Kidney (tissue), 13 donors: ENCODE measurements at regions not wholly inside any gene's neighbourhood (a gene's known extent, or its start where the extent isn't known, plus 50 kb on each side); places are given as distances from the start of the nearest gene placed in this dataset.

ENCODE experiments used
- DNase-seq, 5 donors: peaks; one replicate each; pipeline ENCODE4 v3.0.0-alpha.2; 2013 to 2020
- FAIRE-seq: peaks from 2 replicates; lab custom pipeline; 2012; peaks lifted over from hg19 to GRCh38; lab: Jason Lieb, UNC
- H3K27ac ChIP-seq, 2 donors: one replicate each; pipeline ENCODE4 v1.7.0; 2013; ENCODE audit warnings: low read depth in 2 of 2, low read length in 2 of 2, inconsistent platforms in 1 of 2
- H3K27me3 ChIP-seq: one replicate; pipeline ENCODE4 v1.7.1; 2013; ENCODE audit warnings: low read length, inconsistent platforms; ENCODE audit not compliant: control insufficient read depth, insufficient read depth
- H3K36me3 ChIP-seq, 3 donors: one replicate each; pipeline versions ENCODE4 v1.7.0 to v1.7.1; 2013; ENCODE audit warnings: low read length in 3 of 3, control low read depth in 1 of 3, inconsistent platforms in 1 of 3; ENCODE audit not compliant: insufficient read depth in 3 of 3, control insufficient read depth in 2 of 3
- H3K4me1 ChIP-seq, 3 donors: one replicate each; pipeline versions ENCODE4 v1.7.0 to v1.7.1; 2013; ENCODE audit warnings: low read length in 3 of 3, inconsistent platforms in 1 of 3, low read depth in 1 of 3; ENCODE audit not compliant: control insufficient read depth in 2 of 3, insufficient read depth in 2 of 3
- H3K4me3 ChIP-seq, 3 donors: one replicate each; pipeline versions ENCODE4 v1.7.0 to v1.8.1; 2013; ENCODE audit warnings: low read length in 3 of 3, control low read depth in 1 of 3, inconsistent platforms in 1 of 3
- H3K9ac ChIP-seq, 3 donors: one replicate each; pipeline versions ENCODE4 v1.7.0 to v1.7.1; 2013; ENCODE audit warnings: low read length in 3 of 3, control low read depth in 1 of 3, inconsistent platforms in 1 of 3
- H3K9me3 ChIP-seq, 3 donors: one replicate each; pipeline versions ENCODE4 v1.7.0 to v1.7.1; 2013; ENCODE audit warnings: low read length in 3 of 3, control low read depth in 1 of 3, inconsistent platforms in 1 of 3; ENCODE audit not compliant: control insufficient read depth in 2 of 3, insufficient read depth in 1 of 3
- CTCF ChIP-seq: IDR thresholded peaks from 3 replicates; pipeline ENCODE4 v1.5.1; 2012; ENCODE audit warnings: mild to moderate bottlenecking, moderate library complexity, borderline replicate concordance; ENCODE audit not compliant: insufficient read depth; ENCODE audit errors: extremely low read depth
- intact Hi-C: fragments of 100-400 bp; cut with DNase I; formaldehyde crosslinking; loops from one replicate; pipeline ENCODE4 v1.11.1; 2022
- donor health status: control.
- donor health status: control.
- donor health status: control.
- donor health status: control.
- donor health status: control.
- donor health status: DM: yes; HTN: yes; CAD: no.
- donor health status: Normal renal cell carcinoma (clear cell type).

GRCh38 chr4:108533876-108534275 lies 86.5 kb upstream of the RPL34 start:
- no peaks in the 10 kb centered on the region for H3K36me3 ChIP-seq
- no peaks in the 10 kb centered on the region for H3K27me3 ChIP-seq
- no peak overlapping the region for H3K4me3 ChIP-seq
- H3K9me3 ChIP-seq, result no peaks in the 10 kb centered on the region
- no peaks in the 10 kb centered on the region for H3K4me1 ChIP-seq
- intact Hi-C loops, result no loop called here
- DNase-seq, result no peak
- no peak overlapping the region for H3K9ac ChIP-seq
- no peak overlapping the region for H3K27ac ChIP-seq
- no peak for FAIRE-seq
- no peak for TF ChIP-seq CTCF

GRCh38 chr4:108533245-108533844 lies 87.0 kb upstream of the RPL34 start:
- intact Hi-C loops, result no loop called here
- no peak for TF ChIP-seq CTCF
- no peak for FAIRE-seq
- Histone ChIP-seq H3K9me3 (no peaks in the 10 kb centered on the region), H3K4me3 (no peak overlapping the region), H3K27me3 (no peaks in the 10 kb centered on the region), H3K27ac (no peak overlapping the region), H3K36me3 (no peaks in the 10 kb centered on the region), H3K9ac (no peak overlapping the region), H3K4me1 (no peaks in the 10 kb centered on the region)
- peak in 3 of 5 donors; percentile 38 to 73 (median 64) for DNase-seq

- DNase-seq (no peak), FAIRE-seq (no peak)
- intact Hi-C loops, result no loop called here
Measured at GRCh38 chr4:108532738-108533137, 87.6 kb upstream of the RPL34 start.

More at GRCh38 chr4:108532738-108533137, 87.6 kb upstream of the RPL34 start:
- no peaks in the 10 kb centered on the region for H3K9me3 ChIP-seq
- no peaks in the 10 kb centered on the region for H3K4me1 ChIP-seq
- H3K27me3 ChIP-seq, result no peaks in the 10 kb centered on the region
- no peak overlapping the region for H3K27ac ChIP-seq
- no peaks in the 10 kb centered on the region for H3K36me3 ChIP-seq
- no peak overlapping the region for H3K4me3 ChIP-seq
- no peak for TF ChIP-seq CTCF
- no peak overlapping the region for H3K9ac ChIP-seq
